ENCODE measurements at regions not wholly inside any gene's neighbourhood (a gene's known extent, or its start where the extent isn't known, plus 50 kb on each side); places are given as distances from the start of the nearest gene placed in this dataset.

DNA sequence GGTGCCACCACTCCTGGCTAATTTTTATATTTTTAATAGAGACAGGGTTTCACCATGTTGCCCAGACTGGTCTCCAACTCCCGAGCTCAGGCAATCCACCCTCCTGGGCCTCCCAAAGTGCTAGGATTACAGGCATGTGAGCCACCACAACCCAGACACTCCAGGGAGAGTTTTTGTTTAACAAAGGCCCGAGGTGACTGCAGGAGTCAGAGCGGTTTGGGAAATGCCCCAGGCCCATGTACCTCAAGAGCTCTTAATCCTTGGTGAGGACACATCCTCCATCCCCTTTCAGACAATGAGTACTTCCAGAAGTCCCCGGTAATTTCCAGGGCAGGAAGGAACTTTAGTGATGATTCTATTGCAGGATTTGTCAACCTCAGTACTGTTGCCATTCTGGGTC, 176.0 kb downstream of the ESRRB start:
- DNase-seq (ENCODE audit: low spot score), result no peak

DNA sequence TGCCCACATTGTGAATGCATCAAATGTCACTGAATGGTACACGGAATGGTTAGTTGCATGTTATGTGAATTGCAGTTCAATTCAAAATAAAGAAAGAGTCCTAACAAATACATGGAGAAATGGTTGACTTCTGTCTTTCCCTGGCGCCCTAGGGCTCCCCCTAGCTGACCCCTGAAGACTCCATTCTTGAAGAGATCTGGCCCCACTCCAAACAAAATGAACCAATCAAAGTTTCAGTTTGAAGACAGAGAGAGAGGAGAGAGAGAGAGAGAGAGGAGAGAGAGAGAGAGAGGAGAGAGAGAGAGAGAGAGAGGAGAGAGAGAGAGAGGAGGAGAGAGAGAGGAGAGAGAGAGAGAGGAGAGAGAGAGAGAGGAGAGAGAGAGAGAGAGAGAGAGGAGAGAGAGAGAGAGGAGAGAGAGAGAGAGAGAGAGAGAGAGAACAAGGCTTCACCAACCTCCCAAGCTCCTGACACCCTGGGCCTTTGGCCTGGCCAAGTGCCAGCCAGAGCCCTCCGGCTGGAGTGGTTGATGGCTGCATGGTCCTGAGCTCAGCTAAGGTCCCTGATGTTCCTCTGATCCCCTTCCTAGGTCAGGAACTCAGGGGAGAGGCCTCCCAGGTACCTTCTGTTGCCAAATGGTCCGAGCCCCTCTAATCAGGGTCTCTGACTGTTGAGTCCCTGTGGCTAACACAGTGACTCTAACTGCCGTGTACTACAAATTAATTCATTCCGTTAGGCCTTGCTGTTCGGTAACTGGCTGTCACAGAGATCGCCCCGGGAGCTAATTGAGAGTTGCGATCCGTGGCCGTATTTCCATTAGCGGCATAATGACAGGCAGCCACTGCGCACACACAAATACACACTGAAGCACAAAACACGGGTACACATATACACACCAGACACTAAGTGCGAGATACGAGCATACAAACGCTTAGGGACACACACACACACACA, 188.8 kb downstream of the ESRRB start:
- DNase-seq (ENCODE audit: low spot score), result no peak

DNA sequence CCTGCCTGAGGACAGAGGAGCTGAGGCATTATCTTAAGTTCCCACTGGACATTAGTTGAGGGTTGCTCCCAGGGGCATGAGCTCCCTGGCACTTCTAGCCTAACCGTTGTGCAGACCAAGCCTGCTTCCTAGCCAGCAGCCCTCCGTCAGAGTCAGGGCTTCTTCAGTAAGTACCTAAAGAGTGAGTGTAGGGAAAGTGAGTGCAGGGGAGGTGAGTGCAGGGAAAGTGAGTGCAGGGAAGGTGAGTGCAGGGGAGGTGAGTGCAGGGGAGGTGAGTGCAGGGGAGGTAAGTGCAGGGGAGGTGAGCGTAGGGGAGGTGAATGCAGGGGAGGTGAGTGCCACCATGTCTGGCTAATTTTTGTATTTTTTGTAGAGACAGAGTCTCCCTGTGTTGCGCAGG, 190.5 kb downstream of the ESRRB start:
- DNase-seq (ENCODE audit: low spot score), result no peak

DNA sequence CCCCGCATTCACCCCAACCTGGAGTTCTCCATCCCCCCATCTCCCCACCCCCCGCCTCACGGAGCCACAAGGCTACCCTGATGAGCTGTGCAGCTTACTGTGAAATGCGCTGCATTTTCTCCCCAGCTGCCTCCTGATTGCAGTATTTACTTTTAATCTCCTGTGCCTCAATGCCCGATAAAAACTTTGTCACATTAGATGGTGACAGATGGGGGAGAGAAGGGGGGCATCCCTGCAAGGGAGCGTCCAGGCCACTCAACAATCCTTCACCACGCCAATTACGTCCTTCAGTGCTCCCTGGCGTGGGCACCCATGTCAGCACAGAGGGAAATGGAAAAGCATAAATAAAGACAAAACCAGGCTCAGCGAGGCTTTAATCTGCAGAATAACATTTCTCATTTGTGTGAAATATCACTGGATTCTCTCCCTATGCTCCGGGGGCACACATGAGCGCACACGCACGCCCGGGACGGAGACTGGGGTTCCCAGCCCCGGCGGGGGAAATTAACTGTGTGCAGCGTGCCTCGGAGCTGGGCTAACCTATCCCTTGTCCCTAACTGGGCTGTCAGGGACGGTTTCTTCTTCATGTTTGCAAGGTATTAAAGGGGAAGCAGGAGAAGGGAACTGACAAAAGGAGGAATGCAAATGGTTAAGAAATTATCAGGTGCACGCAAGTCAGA, 186.7 kb upstream of the VASH1 start:
- DNase-seq (ENCODE audit: low spot score), result no peak

DNA sequence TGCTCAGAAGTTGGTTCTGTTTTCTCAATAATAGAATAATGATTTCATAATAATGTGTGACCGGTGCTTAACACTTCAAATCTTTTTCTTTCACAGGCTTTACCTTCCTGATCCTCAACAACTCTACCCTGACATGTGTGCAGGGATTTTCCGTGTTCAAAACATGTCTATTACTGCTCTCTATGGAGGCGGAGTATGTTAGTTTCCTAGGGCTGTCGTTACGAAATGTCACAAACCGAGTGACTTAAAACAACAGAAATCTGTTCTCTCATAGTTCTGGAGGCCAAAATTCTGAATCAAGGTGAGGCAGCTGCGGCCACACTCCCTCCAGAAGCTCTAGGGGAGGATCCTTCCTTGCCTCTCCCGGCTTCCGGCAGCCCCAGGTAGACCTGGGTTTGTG, 186.2 kb upstream of the VASH1 start:
- no peak for DNase-seq (ENCODE audit: low spot score)

DNA sequence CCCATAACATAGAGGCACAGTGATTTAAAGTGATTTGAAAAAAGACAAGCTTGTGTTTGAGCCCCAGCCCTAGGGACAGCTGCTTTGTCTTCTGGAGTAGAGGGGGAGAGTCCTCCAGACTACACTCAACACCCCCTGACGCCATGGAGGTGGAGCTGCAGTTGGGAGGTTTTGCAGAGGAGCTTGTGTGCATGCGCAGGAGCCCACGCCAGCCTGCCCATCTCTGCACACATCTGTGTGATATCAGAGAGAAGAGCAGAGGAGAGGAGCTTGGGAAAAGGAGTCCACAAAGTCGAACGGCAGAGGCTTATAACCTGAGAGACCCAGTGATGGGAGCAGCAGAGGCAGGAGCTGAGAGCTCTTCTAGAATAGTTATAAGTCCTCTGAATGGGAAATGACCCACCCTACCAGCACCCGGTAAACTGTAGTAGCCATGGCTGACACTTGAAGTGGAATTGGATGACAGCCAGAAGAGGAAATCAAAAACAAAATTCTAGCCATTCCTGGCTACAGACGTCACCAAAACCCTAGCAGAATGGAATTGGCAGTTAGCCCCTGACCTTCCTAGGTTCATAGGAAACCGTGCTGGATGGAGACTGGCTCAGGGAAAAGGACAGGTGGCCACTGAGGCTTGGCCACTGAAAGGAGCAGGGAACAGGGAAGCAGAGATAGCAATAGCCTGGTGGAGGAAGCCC, 185.1 kb upstream of the VASH1 start:
- no peak for DNase-seq (ENCODE audit: low spot score)

DNA sequence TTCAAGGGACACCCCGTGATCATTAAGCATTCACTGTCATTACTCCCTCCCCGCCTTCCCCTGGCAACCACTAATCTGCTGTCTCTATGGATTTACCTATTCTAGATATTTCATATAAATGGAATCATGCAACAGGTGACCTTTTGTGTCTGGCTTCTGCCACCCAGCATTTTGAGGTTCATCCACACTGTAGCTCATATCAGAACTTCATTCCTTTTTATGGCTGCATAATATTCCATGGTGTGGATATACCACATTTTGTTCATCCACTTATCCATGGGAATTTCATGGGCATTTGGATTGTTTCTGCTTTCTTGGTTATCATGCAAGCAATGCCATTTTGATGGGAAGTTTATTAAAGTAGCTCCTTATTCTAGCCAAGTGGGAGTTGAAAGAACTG, 184.2 kb upstream of the VASH1 start:
- DNase-seq (ENCODE audit: low spot score), result no peak

DNA sequence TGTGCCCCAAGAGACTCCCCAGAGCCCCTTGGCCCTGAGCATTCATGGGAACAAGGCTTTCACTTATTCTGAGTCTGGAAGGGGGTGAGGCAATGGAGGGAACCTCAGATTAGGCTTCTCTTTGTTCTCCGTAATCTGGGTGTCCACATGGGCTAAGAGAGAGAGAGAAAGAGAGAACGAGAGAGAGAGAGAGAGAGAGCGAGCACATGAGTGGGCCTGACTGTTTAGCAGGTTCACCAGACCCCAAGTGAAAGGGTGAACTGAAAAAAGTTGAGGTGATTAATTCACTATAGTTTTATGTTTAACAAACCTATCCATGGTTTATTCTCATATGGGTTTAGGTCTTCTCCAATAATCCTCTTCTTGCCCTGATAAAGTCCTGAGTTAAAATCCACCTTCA, 183.4 kb upstream of the VASH1 start:
- DNase-seq (ENCODE audit: low spot score), result no peak

DNA sequence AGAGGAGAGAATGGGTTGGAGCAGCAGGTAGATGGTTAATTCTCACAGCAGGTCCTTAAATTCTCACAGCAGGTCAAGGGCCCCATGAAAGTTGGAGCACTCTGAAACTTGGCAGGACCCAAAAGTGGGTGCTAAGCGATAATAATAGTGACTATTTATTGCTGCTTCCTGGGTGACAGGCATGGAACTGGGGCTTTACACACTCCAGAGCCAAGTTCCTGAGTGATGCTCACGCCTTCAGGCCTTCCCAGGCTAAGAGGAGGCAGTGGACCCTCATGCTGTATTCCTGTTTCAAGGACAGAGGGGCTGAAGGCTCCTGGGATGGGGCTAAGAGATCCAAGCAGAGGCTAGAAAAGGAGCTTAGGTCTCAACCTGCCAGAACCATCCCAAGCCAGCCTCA, 180.9 kb upstream of the VASH1 start:
- no peak for DNase-seq (ENCODE audit: low spot score)

DNA sequence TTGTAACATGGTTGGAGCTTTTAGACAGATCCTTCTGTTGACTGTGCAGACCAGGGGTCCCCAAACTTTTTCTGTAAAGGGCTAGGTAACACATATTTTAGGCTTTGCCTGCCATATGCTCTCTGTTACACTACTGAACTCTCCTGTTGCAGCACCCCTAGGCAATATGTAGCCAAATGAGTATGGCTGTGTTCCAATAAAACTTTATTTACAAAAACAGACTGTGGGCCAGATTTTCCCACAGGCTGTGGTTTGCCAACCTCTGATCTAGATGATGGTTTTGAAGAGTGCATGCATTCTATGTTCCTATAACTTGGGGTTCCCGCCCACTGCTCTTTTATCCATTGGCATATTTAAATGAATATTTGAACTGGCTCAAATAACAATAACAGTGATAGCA, 180.3 kb upstream of the VASH1 start:
- DNase-seq (ENCODE audit: low spot score), result no peak

DNA sequence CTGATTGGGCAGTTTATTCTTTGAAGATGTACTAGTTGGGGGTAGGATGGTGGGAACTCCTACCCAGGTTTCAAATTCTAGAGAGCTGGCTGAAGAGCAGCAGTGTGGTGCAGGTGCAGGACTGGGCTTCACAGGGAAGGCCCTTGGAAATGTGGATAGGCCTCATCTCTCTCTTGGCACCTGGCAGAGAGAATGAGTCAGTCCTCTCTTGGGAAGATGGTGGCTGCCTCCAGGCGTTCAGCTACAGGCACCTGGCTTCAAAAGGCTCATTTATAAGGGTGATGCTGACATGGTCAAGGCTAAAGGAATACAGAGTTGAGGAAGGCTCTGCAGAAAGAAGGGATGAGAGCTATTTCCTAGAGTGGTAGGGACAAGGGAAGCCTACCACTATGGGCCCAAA, 179.7 kb upstream of the VASH1 start:
- DNase-seq (ENCODE audit: low spot score), result no peak

DNA sequence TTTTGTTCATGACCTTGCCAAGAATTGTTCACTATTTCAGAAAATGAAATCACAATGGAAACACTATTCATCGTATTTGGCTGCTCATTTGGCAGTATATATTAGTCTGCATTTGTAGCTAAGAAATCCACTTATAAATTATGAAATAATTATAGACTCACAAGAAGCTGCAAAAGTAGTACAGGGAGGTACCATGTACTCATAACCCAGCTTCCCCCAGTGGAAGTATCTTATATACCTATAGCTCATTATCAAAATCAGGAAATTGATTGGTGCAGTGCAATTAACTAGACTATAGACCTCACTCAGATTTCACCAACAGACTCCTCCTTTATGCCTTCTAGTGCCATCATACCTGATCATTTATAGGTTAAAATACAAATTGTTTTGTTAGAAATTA, 178.8 kb upstream of the VASH1 start:
- DNase-seq (ENCODE audit: low spot score), result no peak

DNA sequence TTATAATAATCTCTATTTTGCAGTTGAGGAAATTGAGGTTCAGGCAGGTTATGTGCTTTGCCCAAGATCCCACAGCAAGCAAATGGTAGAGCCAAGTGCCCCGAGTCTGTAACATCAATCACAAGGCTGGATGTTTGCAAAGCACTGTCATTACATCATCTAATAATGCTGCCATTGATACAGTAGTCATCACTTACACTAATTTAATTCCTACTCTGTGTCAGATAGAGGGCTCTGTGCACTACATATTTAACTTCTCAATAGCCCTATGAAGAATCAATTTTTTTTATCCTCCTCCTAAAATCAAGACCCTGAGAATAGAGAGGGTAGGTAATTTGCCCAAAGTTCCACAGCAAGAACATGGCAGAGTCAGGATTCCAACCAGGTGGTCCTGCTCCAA, 178.1 kb upstream of the VASH1 start:
- DNase-seq (ENCODE audit: low spot score), result no peak

DNA sequence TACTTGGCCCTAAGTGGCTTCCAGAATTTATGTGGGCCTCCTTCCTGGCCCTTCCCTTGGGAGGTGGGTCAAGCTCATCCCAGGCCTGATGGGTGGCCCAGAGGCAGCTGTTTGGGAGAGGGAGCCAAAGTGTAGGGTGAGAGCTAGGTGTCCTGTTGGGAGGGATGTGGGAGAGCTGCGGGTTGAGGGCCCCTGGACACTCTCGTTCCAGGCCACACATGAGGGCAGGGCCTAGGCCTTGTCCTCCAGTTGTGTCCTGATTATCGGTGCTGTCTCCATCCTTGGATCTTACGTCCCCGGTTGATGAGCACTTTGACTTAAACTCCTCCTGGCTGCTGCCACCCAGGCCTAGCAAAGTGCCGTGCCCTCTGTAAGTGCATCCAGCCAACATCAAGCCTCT, 177.5 kb upstream of the VASH1 start:
- no peak for DNase-seq (ENCODE audit: low spot score)

DNA sequence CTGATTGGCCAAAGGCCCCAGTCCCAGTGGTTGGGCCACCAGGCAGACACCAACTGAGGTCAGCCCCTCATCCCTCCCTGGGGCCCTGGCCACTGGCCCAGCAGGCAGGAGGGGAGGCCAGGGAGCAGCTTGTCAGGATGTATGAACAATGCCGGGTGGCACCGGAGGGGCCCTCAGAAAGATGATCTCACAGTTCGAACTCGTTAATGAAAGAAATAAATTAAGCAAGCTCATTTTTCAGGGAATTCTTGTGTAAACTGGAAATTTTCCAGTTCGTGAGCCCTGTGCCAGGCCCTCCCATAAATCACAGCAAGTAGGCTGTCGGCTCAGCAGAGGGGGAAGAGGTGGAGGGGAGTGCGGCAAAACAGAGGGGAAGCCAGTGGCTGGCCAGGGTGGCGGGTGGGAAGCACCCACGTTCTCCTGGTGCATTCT, 177.0 kb upstream of the VASH1 start:
- no peak for DNase-seq (ENCODE audit: low spot score)

DNA sequence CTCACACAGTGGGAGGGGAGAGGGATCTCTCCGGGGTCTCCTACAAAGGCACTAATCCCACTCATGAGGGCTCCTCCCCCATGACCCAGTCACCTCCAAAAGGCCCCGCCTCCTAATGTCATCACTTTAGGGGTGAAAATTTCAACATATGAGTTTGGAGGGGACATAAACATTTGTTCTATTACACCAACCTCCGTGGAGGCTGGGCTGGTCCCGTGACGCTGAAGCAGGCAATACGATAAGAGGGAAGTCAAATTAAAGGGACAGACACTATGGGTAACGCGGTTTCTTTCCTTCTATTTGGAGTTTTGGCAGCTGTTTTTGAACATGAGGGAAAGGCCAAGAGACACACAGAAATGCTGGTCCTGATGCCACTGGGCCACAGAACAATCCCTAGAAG, 175.7 kb upstream of the VASH1 start:
- no peak for DNase-seq (ENCODE audit: low spot score)

DNA sequence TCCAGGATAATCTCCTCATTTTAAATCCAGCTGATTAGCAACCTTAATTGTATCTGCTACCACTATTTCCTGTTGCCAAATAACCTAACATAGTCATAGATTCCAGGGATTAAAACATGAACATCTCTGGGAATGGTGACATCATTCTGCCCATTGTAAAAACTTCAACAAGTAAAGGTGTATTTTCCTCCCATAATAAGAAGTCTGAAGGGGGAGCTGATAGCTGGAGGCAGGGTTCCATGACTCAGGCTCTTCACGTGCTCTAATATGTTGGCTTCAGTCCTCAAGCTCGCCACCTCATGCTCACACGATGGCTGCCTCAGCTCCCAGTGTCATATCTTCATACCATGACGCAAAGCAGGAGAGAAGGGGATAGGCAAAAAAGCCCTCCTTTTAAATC, 172.0 kb upstream of the VASH1 start:
- DNase-seq (ENCODE audit: low spot score), result no peak

DNA sequence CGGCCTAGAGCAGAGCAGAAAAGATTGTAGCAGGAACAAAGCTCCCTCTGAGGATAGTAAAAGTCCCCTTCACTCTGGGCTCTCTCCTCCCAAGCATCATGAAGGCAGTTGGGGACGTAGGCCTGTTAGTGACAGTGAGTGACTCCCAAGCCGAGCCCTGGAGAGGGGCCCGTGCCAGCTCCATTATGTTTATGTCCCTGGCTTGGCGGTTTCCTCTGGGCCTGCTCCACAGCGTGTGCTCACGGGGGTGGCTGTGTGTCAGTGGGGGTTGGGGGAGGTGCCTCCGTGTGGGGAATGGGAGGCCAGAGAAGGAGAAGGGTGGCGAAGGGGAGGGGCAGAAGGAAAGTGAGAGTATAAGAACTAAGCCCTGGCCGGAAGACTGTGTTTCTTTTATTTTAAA, 170.0 kb upstream of the VASH1 start:
- DNase-seq (ENCODE audit: low spot score), result no peak

DNA sequence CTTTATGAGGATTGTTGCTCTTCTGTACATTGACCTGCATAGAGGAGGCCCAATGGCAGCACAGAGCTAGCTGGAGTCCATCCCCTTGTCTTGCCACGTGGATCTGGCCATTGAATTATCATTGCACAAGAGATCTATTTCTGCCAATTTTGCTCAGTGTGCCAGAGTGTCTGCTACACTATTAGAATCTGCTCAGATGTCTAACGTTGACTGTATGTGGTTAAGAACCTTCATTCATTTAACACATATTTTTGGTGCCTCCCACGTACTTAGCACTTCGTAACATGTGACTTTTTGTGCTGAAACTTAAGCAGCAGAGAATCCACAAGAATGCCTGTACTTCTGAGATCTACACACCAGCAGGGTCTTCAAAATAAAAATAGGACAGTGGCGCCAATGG, 166.0 kb upstream of the VASH1 start:
- DNase-seq (ENCODE audit: low spot score), result no peak

DNA sequence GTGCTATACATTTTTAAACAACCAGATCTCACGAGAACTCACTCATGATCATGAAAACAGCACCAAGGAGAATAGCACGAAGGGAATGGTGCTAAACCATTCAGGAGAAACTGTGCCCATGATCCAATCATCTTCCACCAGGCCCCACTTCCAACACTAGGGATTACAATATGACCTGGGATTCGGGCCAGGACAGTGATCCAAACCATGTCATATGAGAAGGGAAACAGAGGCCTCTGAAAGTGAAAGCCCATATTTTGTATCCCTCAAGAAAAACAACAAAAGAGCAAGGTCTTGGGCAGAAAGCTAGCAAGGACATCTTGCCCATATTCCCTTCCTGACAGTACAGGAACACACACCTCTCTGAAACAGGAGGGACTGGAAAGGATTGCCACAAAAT, 163.9 kb upstream of the VASH1 start:
- DNase-seq (ENCODE audit: low spot score), result no peak

DNA sequence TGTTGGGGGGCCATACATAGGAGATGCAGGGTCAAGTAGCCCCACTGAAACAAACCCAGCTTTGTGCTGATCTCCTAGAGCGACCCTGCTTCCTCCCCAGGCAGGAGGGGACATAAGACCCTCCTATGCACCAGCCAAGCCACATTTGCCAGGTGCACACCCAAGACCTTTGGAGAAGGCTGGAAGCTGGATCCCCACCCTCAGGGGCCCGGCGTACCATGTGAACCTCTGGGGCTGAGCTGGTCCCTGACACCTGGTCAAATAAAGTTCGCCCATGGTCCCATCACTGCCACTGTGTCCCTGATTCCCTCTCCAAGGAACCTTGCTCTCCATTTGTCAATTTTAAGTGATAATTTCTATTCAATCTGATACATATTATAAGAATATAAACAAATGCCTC, 162.1 kb upstream of the VASH1 start:
- DNase-seq (ENCODE audit: low spot score), result no peak

DNA sequence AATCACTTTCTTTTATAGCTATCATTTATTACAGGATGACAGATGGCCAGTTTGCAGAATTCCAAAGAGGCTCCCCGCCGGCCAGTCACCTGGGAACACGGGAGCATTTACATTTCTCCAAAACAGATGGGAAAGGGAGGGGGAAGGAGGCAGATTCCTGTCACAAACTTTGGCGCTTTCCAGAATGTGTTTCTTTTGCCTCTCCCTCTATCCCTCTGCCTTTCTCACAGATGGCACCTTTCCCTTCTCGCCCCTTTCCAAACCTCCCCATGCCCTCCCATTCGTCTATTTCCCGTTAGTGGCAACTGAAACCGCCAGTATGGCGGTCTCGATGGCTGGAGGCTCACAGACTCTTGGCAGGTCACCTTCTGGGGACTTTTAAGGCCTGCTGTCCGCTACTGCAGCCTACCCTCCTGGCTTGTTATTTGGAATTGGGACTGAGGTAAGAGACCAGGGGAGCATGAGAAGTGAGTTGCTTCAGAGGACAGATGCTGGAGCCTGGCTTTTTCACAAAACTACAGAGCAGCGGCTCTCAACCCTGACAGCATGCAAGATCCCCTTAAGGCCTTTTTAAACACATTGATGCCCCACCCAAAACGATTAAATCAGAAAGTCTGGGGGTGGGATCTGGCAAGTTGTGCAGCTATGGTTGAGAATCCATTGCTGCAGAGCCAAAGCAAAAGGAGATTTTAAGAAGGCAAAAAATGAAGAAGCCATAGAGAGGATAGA, 161.5 kb upstream of the VASH1 start:
- DNase-seq (ENCODE audit: low spot score), result no peak
